ENCODE measurements at regions not wholly inside any gene's neighbourhood (a gene's known extent, or its start where the extent isn't known, plus 50 kb on each side); places are given as distances from the start of the nearest gene placed in this dataset.

GRCh38 chr5:105816961-105817360 lies 1853.8 kb downstream of the EFNA5 start:
- intact Hi-C loops (cut with DNase I) = no loop called here
- no peak for TF ChIP-seq POLR2AphosphoS5 (IDR thresholded peaks at IDR 0.05)
- no peak for TF ChIP-seq CTCF (IDR thresholded peaks at IDR 0.05)
- no peak for TF ChIP-seq POLR2A (IDR thresholded peaks at IDR 0.05)
- TF ChIP-seq EP300 (IDR thresholded peaks at IDR 0.05) = no peak
- Histone ChIP-seq H3K4me3 (no peak overlapping the region), H3K9me3 (no peaks in the 10 kb centered on the region), H3K27me3 (no peaks in the 10 kb centered on the region), H3K4me1 (no peaks in the 10 kb centered on the region), H3K36me3 (no peaks in the 10 kb centered on the region), H3K27ac (no peak overlapping the region)
- no peak for DNase-seq
- WGBS, 2 donors = 84 to 88% methylated on average over 1 of the region's 1 CpG

GRCh38 chr5:105812304-105812703 lies 1858.4 kb downstream of the EFNA5 start:
- no peak for DNase-seq
- TF ChIP-seq EP300 (IDR thresholded peaks at IDR 0.05) (no peak), CTCF (IDR thresholded peaks at IDR 0.05) (no peak), POLR2AphosphoS5 (IDR thresholded peaks at IDR 0.05) (no peak), POLR2A (IDR thresholded peaks at IDR 0.05) (no peak)
- H3K27me3 ChIP-seq = no peaks in the 10 kb centered on the region
- no peak overlapping the region for H3K4me3 ChIP-seq
- no peak overlapping the region for H3K27ac ChIP-seq
- intact Hi-C loops (cut with DNase I) = no loop called here
- WGBS, 2 donors = 65 to 72% methylated on average over 2 of the region's 2 CpGs
- no peaks in the 10 kb centered on the region for H3K4me1 ChIP-seq
- no peaks in the 10 kb centered on the region for H3K9me3 ChIP-seq
- H3K36me3 ChIP-seq = no peaks in the 10 kb centered on the region

GRCh38 chr5:105807951-105808350 lies 1862.8 kb downstream of the EFNA5 start:
- WGBS, 2 donors = 88 to 91% methylated on average over 3 of the region's 3 CpGs
- H3K9me3 ChIP-seq = peaks cover 0 to 2% (median 0%) of the 10 kb centered on the region in 4 donors
- no peak for TF ChIP-seq POLR2AphosphoS5 (IDR thresholded peaks at IDR 0.05)
- TF ChIP-seq POLR2A (IDR thresholded peaks at IDR 0.05) = no peak
- no peak for TF ChIP-seq EP300 (IDR thresholded peaks at IDR 0.05)
- no peak for TF ChIP-seq CTCF (IDR thresholded peaks at IDR 0.05)
- no peak overlapping the region for H3K4me3 ChIP-seq
- H3K27me3 ChIP-seq = no peaks in the 10 kb centered on the region
- intact Hi-C loops (cut with DNase I) = no loop called here
- no peaks in the 10 kb centered on the region for H3K36me3 ChIP-seq
- DNase-seq = no peak
- no peak overlapping the region for H3K27ac ChIP-seq
- no peaks in the 10 kb centered on the region for H3K4me1 ChIP-seq

- no peaks in the 10 kb centered on the region for H3K36me3 ChIP-seq
- DNase-seq = no peak
- H3K4me1 ChIP-seq = no peaks in the 10 kb centered on the region
- intact Hi-C loops (cut with DNase I) = no loop called here
- no peaks in the 10 kb centered on the region for H3K27me3 ChIP-seq
- peaks cover 0 to 2% (median 0%) of the 10 kb centered on the region in 4 donors for H3K9me3 ChIP-seq
- no peak overlapping the region for H3K4me3 ChIP-seq
- H3K27ac ChIP-seq = no peak overlapping the region
- 27 to 40% methylated on average over 1 of the region's 1 CpG for WGBS, 2 donors
- TF ChIP-seq POLR2A (IDR thresholded peaks at IDR 0.05) (no peak), POLR2AphosphoS5 (IDR thresholded peaks at IDR 0.05) (no peak), EP300 (IDR thresholded peaks at IDR 0.05) (no peak), CTCF (IDR thresholded peaks at IDR 0.05) (no peak)
These were observed 1863.4 kb downstream of the EFNA5 start for GRCh38 chr5:105807290-105807689.

- DNase-seq = no peak
- Histone ChIP-seq H3K9me3 (peaks cover 0 to 2% (median 0%) of the 10 kb centered on the region in 4 donors), H3K4me1 (no peaks in the 10 kb centered on the region), H3K27ac (no peak overlapping the region), H3K36me3 (no peaks in the 10 kb centered on the region), H3K4me3 (no peak overlapping the region), H3K27me3 (no peaks in the 10 kb centered on the region)
- TF ChIP-seq EP300 (IDR thresholded peaks at IDR 0.05) = no peak
- TF ChIP-seq POLR2A (IDR thresholded peaks at IDR 0.05) = no peak
- TF ChIP-seq POLR2AphosphoS5 (IDR thresholded peaks at IDR 0.05) = no peak
- intact Hi-C loops (cut with DNase I) = no loop called here
These were observed 1864.1 kb downstream of the EFNA5 start for GRCh38 chr5:105806596-105806995.

All from sigmoid colon (tissue), 6 donors.